ENCODE measurements at regions not wholly inside any gene's neighbourhood (a gene's known extent, or its start where the extent isn't known, plus 50 kb on each side); places are given as distances from the start of the nearest gene placed in this dataset.

- Histone ChIP-seq H2AK5ac (ENCODE audit: low read depth, low read length) (no peak overlapping the region), H3K27ac (ENCODE audit: low read depth, low read length) (no peak overlapping the region), H3K4me3 (ENCODE audit: extremely low read depth in 1 of 4, insufficient read depth in 2 of 4, low read depth in 3 of 4, low read length in 4 of 4) (no peak overlapping the region), H2BK5ac (ENCODE audit: low read depth, low read length) (no peak overlapping the region), H2BK12ac (ENCODE audit: low read depth, low read length) (no peak overlapping the region), H3K9me3 (ENCODE audit: insufficient read depth in 2 of 2, low read depth in 1 of 2, low read length in 1 of 2) (peaks cover 0 to 3% of the 10 kb centered on the region in 2 experiments; a peak in 1 of 4 replicates), H3K4ac (replicated peaks; ENCODE audit: insufficient read length, low read depth, low read length) (no peak overlapping the region), H2BK120ac (replicated peaks; ENCODE audit: low read depth, low read length) (no peak overlapping the region), H3K56ac (replicated peaks; ENCODE audit: insufficient read length, low read depth, low read length) (no peak overlapping the region), H3K18ac (ENCODE audit: extremely low read depth, low read length) (no peak overlapping the region), H2AFZ (ENCODE audit: low read length) (no peak overlapping the region), H3K14ac (ENCODE audit: insufficient read length) (no peak overlapping the region), H3K23me2 (ENCODE audit: low read depth, low read length) (no peaks in the 10 kb centered on the region), H4K5ac (ENCODE audit: insufficient read length, low read depth, low read length) (no peak overlapping the region), H2BK15ac (ENCODE audit: low read length) (no peak overlapping the region), H3K23ac (ENCODE audit: insufficient read length) (no peak overlapping the region), H3K4me2 (ENCODE audit: insufficient read depth in 1 of 2, low read depth in 2 of 2, low read length in 2 of 2) (no peak overlapping the region), H2BK20ac (ENCODE audit: low read length) (no peak overlapping the region), H4K20me1 (replicated peaks in 1 of 2; ENCODE audit: control insufficient read depth in 1 of 2, insufficient read depth in 2 of 2, low read length in 2 of 2) (no peaks in the 10 kb centered on the region), H4K91ac (replicated peaks; ENCODE audit: insufficient read length, low read length) (no peak overlapping the region), H4K8ac (ENCODE audit: extremely low read depth, insufficient read depth, low read length) (no peak overlapping the region), H3K27me3 (replicated peaks in 1 of 4; ENCODE audit: control insufficient read depth in 3 of 4, extremely low read depth in 1 of 4, insufficient read depth in 3 of 4, low read length in 3 of 4) (no peaks in the 10 kb centered on the region), H3K9ac (replicated peaks in 1 of 4; ENCODE audit: extremely low read depth in 1 of 4, low read depth in 3 of 4, low read length in 3 of 4) (no peak overlapping the region), H3K79me1 (ENCODE audit: low read depth, low read length) (no peaks in the 10 kb centered on the region), H3K79me2 (ENCODE audit: control insufficient read depth in 1 of 2, insufficient read depth in 2 of 2, low read length in 2 of 2) (no peaks in the 10 kb centered on the region), H3K4me1 (replicated peaks in 1 of 4; ENCODE audit: control insufficient read depth in 3 of 4, insufficient read depth in 4 of 4, low read length in 3 of 4) (peaks cover 0 to 7% (median 2%) of the 10 kb centered on the region in 4 experiments; a peak in 4 of 7 replicates), H3K36me3 (ENCODE audit: control insufficient read depth in 2 of 4, insufficient read depth in 4 of 4, low read length in 3 of 4) (no peaks in the 10 kb centered on the region)
- TF ChIP-seq YY1 (IDR thresholded peaks at IDR 0.05; ENCODE audit: low read depth, low read length) (no peak), CTCF (IDR thresholded peaks at IDR 0.05; ENCODE audit: control extremely low read depth in 1 of 3, insufficient read depth in 1 of 3, low read depth in 1 of 3, low read length in 3 of 3) (no peak), BCL11A (IDR thresholded peaks at IDR 0.05; ENCODE audit: low read depth in 2 of 2, low read length in 2 of 2) (no peak)
- FAIRE-seq, result no peak
- ChIA-PET CTCF (ENCODE audit: partially characterized antibody) (interaction anchor here (0.6 to 7.7 kb wide), 4 partner anchors 14 to 734 kb away, joined by 3 to 32 read pairs (median 4); no protein-coding TSS in a partner anchor), POLR2A (ENCODE audit: partially characterized antibody) (no interaction called here)
- DNase-seq (ENCODE audit: low read depth in 1 of 2, low spot score in 2 of 2), result no peak
- 83% methylated on average over 1 of the region's 1 CpG; no CpG with 5 or more reads in 1 of the 2 experiments for WGBS, 2 experiments (ENCODE audit: extremely low coverage in 1 of 2, insufficient coverage in 1 of 2, insufficient read length in 1 of 2, insufficient replicate concordance in 2 of 2, low coverage in 1 of 2, low lambda C conversion rate in 2 of 2, missing lambda C conversion rate in 1 of 2)
Measured at GRCh38 chr9:68597362-68597997, 56.8 kb upstream of the TMEM252 start.
